GM18861 (cell line): ENCODE measurements at regions not wholly inside any gene's neighbourhood (a gene's known extent, or its start where the extent isn't known, plus 50 kb on each side); places are given as distances from the start of the nearest gene placed in this dataset.

Experiments used
- ATAC-seq: cut with Tn5 transposase; IDR thresholded peaks from one replicate; pipeline ENCODE4 v1.9.1; 2021; ENCODE audit not compliant: unreplicated experiment

- ATAC-seq, result no peak
Measured at GRCh38 chr12:24244231-24244630, 294.8 kb upstream of the SOX5 start.

GRCh38 chr12:24240707-24241106 lies 291.2 kb upstream of the SOX5 start:
- ATAC-seq, result no peak

- no peak for ATAC-seq
Measured at GRCh38 chr12:24233519-24234246, 284.2 kb upstream of the SOX5 start.

- ATAC-seq, result no peak
Measured at GRCh38 chr12:24232531-24232930, 283.1 kb upstream of the SOX5 start.

GRCh38 chr12:24231298-24231697 lies 281.8 kb upstream of the SOX5 start:
- ATAC-seq, result peak; percentile 84

- ATAC-seq, result no peak
Measured at GRCh38 chr12:24230061-24230701, 280.7 kb upstream of the SOX5 start.

GRCh38 chr12:24229031-24229700 lies 279.7 kb upstream of the SOX5 start:
- no peak for ATAC-seq

- ATAC-seq, result no peak
Measured at GRCh38 chr12:24228371-24228770, 278.9 kb upstream of the SOX5 start.

GRCh38 chr12:24227551-24227950 lies 278.1 kb upstream of the SOX5 start:
- no peak for ATAC-seq

GRCh38 chr12:24226745-24227350 lies 277.4 kb upstream of the SOX5 start:
- no peak for ATAC-seq

GRCh38 chr12:24224401-24224800 lies 274.9 kb upstream of the SOX5 start:
- ATAC-seq, result no peak

GRCh38 chr12:24223926-24224325 lies 274.5 kb upstream of the SOX5 start:
- ATAC-seq, result no peak

GRCh38 chr12:24222968-24223367 lies 273.5 kb upstream of the SOX5 start:
- ATAC-seq, result no peak

GRCh38 chr12:24212496-24212895 lies 263.0 kb upstream of the SOX5 start:
- ATAC-seq, result no peak

GRCh38 chr12:24206621-24207020 lies 257.2 kb upstream of the SOX5 start:
- no peak for ATAC-seq

- ATAC-seq, result no peak
Measured at GRCh38 chr12:24201258-24201970, 251.9 kb upstream of the SOX5 start.

- ATAC-seq, result peak; percentile 31
Measured at GRCh38 chr12:24200010-24200409, 250.5 kb upstream of the SOX5 start.

- ATAC-seq, result peak; percentile 37
Measured at GRCh38 chr12:24198936-24199671, 249.6 kb upstream of the SOX5 start.

- no peak for ATAC-seq
Measured at GRCh38 chr12:24198070-24198469, 248.6 kb upstream of the SOX5 start.

GRCh38 chr12:24197532-24197931 lies 248.1 kb upstream of the SOX5 start:
- no peak for ATAC-seq
